Astrocyte (in vitro differentiated cells and primary cell): ENCODE measurements at regions not wholly inside any gene's neighbourhood (a gene's known extent, or its start where the extent isn't known, plus 50 kb on each side); places are given as distances from the start of the nearest gene placed in this dataset.
"Not testable (repeated sequence)": the region's sequence is repeated elsewhere in the genome, so short reads cannot be mapped to it uniquely, and the experiment has no call there.

Experiments
- CTCF ChIP-seq: IDR thresholded peaks from 2 replicates; pipeline ENCODE4 v1.5.1; 2011; ENCODE audit warnings: low read depth, mild to moderate bottlenecking, inconsistent platforms, low read length, moderate library complexity; ENCODE audit not compliant: insufficient read depth
- EZH2 ChIP-seq: IDR thresholded peaks from 2 replicates; pipeline ENCODE4 v1.6.1; 2012; ENCODE audit warnings: mild to moderate bottlenecking, low read length, inconsistent platforms; ENCODE audit not compliant: insufficient read depth

DNA sequence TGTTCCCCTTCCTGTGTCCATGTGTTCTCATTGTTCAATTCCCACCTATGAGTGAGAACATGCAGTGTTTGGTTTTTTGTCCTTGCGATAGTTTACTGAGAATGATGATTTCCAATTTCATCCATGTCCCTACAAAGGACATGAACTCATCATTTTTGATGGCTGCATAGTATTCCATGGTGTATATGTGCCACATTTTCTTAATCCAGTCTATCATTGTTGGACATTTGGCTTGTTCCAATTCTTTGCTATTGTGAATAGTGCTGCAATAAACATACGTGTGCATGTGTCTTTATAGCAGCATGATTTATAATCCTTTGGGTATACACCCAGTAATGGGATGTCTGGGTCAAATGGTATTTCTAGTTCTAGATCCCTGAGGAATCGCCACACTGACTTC lies 712.5 kb upstream of the ADGRB3 start:
- TF ChIP-seq CTCF, EZH2: not testable (repeated sequence)
